ENCODE measurements at regions not wholly inside any gene's neighbourhood (a gene's known extent, or its start where the extent isn't known, plus 50 kb on each side); places are given as distances from the start of the nearest gene placed in this dataset.
A peak's percentile ranks its signal among the peaks of the same experiment; 100 is the strongest.

DNA sequence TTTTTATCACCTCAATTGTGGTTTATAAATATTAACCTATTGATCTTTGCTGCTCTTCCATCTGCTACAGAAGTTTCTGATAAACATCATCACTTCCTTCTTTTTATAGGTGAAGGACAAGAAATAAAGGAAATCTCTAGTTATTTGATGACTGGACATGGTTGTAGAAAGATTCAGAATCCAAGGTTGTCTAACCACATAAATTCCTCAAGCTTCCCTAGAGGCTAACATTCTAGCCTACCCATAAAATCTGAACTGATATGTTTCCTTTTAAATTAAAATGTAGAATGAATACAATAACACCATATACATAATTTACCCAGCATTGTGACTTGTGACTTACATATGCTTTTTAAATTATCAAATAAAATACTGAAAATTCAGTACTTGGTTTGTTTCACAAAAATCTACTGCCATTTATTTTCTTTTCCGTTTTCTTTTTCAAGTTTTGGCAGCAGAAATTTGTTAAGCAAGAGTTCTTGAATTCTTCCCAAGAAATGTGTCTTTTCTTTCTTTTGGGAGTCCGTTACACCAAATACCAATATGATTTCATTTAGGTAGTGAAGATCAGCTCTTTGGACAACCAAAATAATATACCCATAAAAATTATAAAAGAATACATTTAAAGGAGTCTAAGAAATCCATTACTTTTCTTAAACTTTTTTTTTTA lies 513.2 kb upstream of the ADGRL2 start:
- TF ChIP-seq, protein P1, sequence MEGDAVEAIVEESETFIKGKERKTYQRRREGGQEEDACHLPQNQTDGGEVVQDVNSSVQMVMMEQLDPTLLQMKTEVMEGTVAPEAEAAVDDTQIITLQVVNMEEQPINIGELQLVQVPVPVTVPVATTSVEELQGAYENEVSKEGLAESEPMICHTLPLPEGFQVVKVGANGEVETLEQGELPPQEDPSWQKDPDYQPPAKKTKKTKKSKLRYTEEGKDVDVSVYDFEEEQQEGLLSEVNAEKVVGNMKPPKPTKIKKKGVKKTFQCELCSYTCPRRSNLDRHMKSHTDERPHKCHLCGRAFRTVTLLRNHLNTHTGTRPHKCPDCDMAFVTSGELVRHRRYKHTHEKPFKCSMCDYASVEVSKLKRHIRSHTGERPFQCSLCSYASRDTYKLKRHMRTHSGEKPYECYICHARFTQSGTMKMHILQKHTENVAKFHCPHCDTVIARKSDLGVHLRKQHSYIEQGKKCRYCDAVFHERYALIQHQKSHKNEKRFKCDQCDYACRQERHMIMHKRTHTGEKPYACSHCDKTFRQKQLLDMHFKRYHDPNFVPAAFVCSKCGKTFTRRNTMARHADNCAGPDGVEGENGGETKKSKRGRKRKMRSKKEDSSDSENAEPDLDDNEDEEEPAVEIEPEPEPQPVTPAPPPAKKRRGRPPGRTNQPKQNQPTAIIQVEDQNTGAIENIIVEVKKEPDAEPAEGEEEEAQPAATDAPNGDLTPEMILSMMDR (IDR thresholded peaks at IDR 0.05; ENCODE audit: extremely low read depth, insufficient read depth, missing control alignments) = no peak
- in situ Hi-C loops (cut with MboI; ENCODE audit: low pct_unique_long_range_greater_than_20kb, low sequenced_read_pairs, unreplicated experiment) = no loop called here
- DNase-seq (ENCODE audit: low spot score) = no peak

DNA sequence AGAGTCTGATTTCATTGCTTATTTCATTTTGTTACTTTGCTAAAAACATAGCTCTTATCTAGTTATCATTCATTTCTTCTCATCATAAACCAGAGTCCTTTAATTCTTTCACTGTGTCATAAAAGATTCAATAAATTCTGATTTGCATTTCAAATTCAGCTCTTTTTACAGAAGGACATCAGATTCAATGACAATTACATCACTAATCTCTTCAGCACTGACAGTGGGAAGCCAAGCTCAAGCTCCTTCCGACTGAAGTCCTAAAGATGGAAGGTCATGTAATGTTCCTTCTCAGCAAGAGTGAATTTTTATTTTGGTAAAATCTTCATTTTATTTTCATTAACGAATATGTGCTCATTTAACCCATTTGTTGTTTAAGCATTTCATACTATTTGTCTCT lies 530.7 kb upstream of the ADGRL2 start:
- in situ Hi-C loops (cut with MboI; ENCODE audit: low pct_unique_long_range_greater_than_20kb, low sequenced_read_pairs, unreplicated experiment) = no loop called here
- no peak for DNase-seq (ENCODE audit: low spot score)
- TF ChIP-seq, protein P1 (IDR thresholded peaks at IDR 0.05; ENCODE audit: extremely low read depth, insufficient read depth, missing control alignments) = no peak

DNA sequence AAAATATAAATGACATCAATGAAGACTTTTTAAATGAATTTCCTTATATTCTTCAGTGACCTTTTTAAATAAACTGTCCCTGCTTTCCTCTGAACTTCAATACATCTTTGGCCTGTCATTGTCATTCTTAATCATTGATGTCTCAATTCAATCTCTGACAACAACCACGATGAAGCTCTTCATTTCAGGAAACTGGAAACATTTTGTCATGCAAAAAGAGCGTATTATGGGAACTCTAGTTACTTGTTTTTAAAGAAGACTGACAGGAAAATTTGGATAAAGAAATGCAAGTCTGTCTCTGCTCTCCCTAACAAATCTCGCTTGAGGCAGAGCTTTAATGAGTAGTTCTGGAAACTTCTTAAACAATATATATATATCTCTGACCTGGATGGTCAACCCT lies 535.8 kb upstream of the ADGRL2 start:
- in situ Hi-C loops (cut with MboI; ENCODE audit: low pct_unique_long_range_greater_than_20kb, low sequenced_read_pairs, unreplicated experiment) = no loop called here
- no peak for DNase-seq (ENCODE audit: low spot score)
- TF ChIP-seq, protein P1 (IDR thresholded peaks at IDR 0.05; ENCODE audit: extremely low read depth, insufficient read depth, missing control alignments) = no peak

DNA sequence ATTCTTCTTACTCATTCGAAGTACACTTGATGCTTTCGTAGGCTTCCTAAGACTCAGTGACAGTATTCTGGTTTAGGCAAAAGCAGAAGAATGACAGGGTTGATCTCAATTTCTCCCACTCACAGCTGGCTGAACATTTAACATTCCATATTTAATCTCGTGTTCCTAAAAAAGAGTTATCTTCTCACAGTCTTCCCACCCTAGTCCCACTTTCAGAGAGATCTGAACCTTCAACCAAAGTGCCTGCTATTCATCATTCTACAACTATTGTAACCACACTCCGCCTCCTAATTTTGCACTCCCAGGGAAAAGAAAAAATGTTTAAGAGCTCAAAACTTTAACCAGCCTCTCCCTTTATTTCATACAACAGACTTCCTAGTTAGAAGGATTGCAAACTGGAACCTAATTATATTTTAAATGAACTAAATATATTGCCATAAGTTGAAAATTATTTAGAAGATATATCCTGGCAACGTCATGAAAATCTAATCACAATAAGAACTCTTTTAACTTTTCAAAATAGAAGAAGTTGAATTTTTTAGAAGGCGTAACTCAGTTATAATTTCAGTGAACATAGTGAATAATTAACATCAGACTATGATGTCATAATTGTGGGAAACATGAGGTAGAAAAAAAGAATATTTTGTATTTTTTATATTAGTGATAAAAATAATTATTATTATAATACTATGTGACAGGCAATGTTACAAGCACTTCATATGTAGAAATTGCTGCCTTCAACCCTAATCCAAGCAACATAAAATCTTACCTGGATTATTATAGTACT lies 540.9 kb upstream of the ADGRL2 start:
- TF ChIP-seq, protein P1 (IDR thresholded peaks at IDR 0.05; ENCODE audit: extremely low read depth, insufficient read depth, missing control alignments) = no peak
- in situ Hi-C loops (cut with MboI; ENCODE audit: low pct_unique_long_range_greater_than_20kb, low sequenced_read_pairs, unreplicated experiment) = no loop called here
- no peak for DNase-seq (ENCODE audit: low spot score)

DNA sequence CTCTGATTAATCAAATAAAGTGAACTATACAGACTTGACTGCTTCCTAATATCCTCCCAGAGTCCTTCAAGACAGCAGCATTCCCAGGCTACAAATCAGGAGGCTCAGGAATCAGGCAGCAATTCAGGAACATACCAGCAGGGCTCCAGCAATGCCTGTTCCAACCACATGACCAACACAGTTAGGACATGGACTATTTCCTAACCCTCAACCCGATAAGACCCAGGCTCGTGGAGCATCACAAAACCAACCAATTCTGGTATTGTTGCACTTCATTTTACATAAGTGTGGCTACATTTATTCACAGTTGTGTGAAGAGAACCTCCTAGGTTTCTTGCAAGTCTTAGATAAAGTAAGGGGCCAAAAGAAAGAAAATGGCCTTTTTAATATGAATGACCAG lies 546.2 kb upstream of the ADGRL2 start:
- in situ Hi-C loops (cut with MboI; ENCODE audit: low pct_unique_long_range_greater_than_20kb, low sequenced_read_pairs, unreplicated experiment) = no loop called here
- DNase-seq (ENCODE audit: low spot score) = no peak
- TF ChIP-seq, protein P1 (IDR thresholded peaks at IDR 0.05; ENCODE audit: extremely low read depth, insufficient read depth, missing control alignments) = peak; percentile 2

DNA sequence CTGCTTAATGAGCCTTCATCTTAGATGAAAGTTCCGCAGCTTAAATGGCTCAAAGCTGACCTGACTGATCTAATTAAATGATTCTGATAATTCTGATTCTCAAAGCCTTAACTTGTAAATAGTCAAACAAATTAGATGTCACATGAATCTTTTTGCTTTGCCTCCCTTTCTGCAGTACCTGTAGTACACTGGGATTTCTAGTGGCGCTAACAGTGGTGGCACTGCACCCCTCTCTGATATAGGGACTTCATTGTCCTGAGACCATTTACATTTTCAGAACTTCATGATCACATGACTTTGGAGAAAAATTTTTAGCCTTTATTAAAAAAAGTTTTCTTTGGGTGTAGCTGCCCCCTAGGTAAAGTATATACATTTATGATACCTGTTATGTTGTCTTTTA lies 546.7 kb upstream of the ADGRL2 start:
- no peak for DNase-seq (ENCODE audit: low spot score)
- TF ChIP-seq, protein P1 (IDR thresholded peaks at IDR 0.05; ENCODE audit: extremely low read depth, insufficient read depth, missing control alignments) = no peak
- in situ Hi-C loops (cut with MboI; ENCODE audit: low pct_unique_long_range_greater_than_20kb, low sequenced_read_pairs, unreplicated experiment) = no loop called here

Measured in GM13977 (cell line).